ENCODE measurements at regions not wholly inside any gene's neighbourhood (a gene's known extent, or its start where the extent isn't known, plus 50 kb on each side); places are given as distances from the start of the nearest gene placed in this dataset.

- DNase-seq: no peak
Measured at GRCh38 chr3:18295171-18295920, 129.8 kb downstream of the SATB1 start.

GRCh38 chr3:18290157-18290556 is 135.0 kb downstream of the SATB1 start:
- no peak for DNase-seq

- DNase-seq: peak in 1 of 2 experiments; percentile 2
Measured at GRCh38 chr3:18288243-18288642, 136.9 kb downstream of the SATB1 start.

GRCh38 chr3:18284716-18285115 is 140.4 kb downstream of the SATB1 start:
- DNase-seq: no peak

- DNase-seq: no peak
Measured at GRCh38 chr3:18283680-18284079, 141.5 kb downstream of the SATB1 start.

GRCh38 chr3:18282507-18282906 is 142.6 kb downstream of the SATB1 start:
- no peak for DNase-seq

GRCh38 chr3:18279226-18279737 is 145.9 kb downstream of the SATB1 start:
- DNase-seq: no peak

- DNase-seq: no peak
Measured at GRCh38 chr3:18264853-18265252, 160.3 kb downstream of the SATB1 start.

- no peak for DNase-seq
Measured at GRCh38 chr3:18264361-18264760, 160.8 kb downstream of the SATB1 start.

- no peak for DNase-seq
Measured at GRCh38 chr3:18258492-18258891, 166.6 kb downstream of the SATB1 start.

GRCh38 chr3:18252578-18252977 is 172.6 kb downstream of the SATB1 start:
- no peak for DNase-seq

GRCh38 chr3:18250991-18251390 is 174.1 kb downstream of the SATB1 start:
- no peak for DNase-seq

GRCh38 chr3:18249126-18249525 is 176.0 kb downstream of the SATB1 start:
- no peak for DNase-seq

GRCh38 chr3:18247776-18248310 is 177.3 kb downstream of the SATB1 start:
- no peak for DNase-seq

GRCh38 chr3:18247139-18247695 is 177.9 kb downstream of the SATB1 start:
- no peak for DNase-seq

GRCh38 chr3:18246336-18247060 is 178.6 kb downstream of the SATB1 start:
- DNase-seq: no peak

GRCh38 chr3:18245721-18246120 is 179.4 kb downstream of the SATB1 start:
- DNase-seq: no peak

- no peak for DNase-seq
Measured at GRCh38 chr3:18241837-18242236, 183.3 kb downstream of the SATB1 start.

GRCh38 chr3:18239674-18240073 is 185.5 kb downstream of the SATB1 start:
- no peak for DNase-seq

- DNase-seq: no peak
Measured at GRCh38 chr3:18238746-18239331, 186.3 kb downstream of the SATB1 start.

GRCh38 chr3:18238332-18238731 is 186.8 kb downstream of the SATB1 start:
- no peak for DNase-seq

GRCh38 chr3:18237251-18238005 is 187.7 kb downstream of the SATB1 start:
- DNase-seq: peak; percentile 9 to 32
